Amygdala (tissue), 56 donors: ENCODE measurements at regions not wholly inside any gene's neighbourhood (a gene's known extent, or its start where the extent isn't known, plus 50 kb on each side); places are given as distances from the start of the nearest gene placed in this dataset.
"Not testable (repeated sequence)": the region's sequence is repeated elsewhere in the genome, so short reads cannot be mapped to it uniquely, and the experiment has no call there.

Source experiments
- DNase-seq, 56 donors: peaks; one replicate each; lab custom pipeline; 2025; lab: John Stamatoyannopoulos, UW

GRCh38 chr3:89533275-89533674 is 425.9 kb downstream of the EPHA3 start:
- DNase-seq, result no peak

- not testable (repeated sequence) for DNase-seq
Observed at GRCh38 chr3:89554587-89554986, 447.2 kb downstream of the EPHA3 start.

GRCh38 chr3:89558711-89559110 is 451.3 kb downstream of the EPHA3 start:
- no peak for DNase-seq

GRCh38 chr3:89560568-89560967 is 453.1 kb downstream of the EPHA3 start:
- no peak for DNase-seq

DNA sequence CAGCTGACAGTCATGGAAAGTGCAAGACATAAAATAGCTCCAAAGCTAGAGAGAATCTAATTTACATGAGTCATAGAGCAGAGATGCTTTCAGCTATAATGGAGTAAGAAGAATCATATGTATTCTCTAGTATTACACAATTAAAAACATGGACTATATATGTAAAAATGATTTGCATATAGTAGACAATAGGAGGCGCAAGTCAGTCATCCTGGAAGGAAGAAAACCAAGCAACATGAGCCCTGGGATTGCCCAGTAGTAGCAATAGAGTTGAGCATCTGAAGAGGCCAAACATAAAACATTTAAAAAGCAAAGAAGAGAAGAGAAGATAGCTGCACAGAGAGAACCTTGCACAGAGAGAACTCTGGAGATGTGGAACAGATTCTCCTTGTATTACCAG is 455.0 kb downstream of the EPHA3 start:
- DNase-seq, result no peak

GRCh38 chr3:89565098-89565497 is 457.7 kb downstream of the EPHA3 start:
- no peak for DNase-seq

GRCh38 chr3:89570465-89570864 is 463.0 kb downstream of the EPHA3 start:
- DNase-seq, result peak in 2 of 56 donors; percentile 1 to 3

GRCh38 chr3:89571298-89571697 is 463.9 kb downstream of the EPHA3 start:
- DNase-seq, result peak in 4 of 56 donors; percentile 5 to 15 (median 14)

- peak in 5 of 56 donors; percentile 2 to 15 (median 4) for DNase-seq
Observed at GRCh38 chr3:89571707-89572106, 464.3 kb downstream of the EPHA3 start.

GRCh38 chr3:89572261-89572660 is 464.8 kb downstream of the EPHA3 start:
- DNase-seq, result no peak

GRCh38 chr3:89576417-89576816 is 469.0 kb downstream of the EPHA3 start:
- no peak for DNase-seq

DNA sequence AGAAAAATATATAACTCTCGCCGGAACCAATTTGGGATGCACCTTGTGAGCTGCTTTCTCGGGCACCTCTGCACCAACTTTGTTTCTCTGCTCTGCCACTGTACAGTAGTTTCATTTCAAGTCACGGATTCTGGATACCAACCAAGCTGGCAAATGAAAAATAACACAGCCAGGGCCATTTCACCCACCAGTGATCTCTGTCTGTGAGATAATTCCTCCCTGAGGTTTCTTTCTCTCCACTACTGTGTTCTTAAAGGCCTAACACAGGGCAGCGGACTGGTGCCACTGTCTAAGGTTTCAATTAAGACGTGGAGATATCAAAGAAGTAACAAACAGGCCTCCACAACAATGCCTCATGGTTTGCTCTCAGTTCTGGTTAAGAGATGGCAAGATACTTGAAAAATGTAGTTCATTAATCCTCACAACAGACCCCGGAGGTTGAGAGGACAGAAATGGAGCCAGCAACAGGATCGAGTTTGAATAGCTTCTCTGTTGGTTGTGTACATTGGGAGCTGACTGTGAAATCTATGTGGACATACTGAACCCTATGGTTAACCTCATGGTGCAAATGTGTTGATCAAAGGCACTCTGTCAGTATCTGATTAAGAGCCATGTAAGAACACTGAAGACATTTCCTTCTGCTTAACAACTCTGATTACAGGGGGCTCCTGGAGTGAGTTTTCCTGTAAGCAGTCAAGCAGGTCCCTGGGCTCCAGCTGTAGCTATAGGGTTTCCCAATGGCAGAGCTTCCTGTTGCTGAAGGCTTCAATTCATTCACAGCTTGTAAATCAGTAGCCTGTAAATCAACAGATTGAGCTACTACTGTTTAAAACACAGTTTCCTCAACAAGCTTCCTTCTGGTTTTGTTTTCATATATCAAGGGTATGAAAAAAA is 470.5 kb downstream of the EPHA3 start:
- DNase-seq, result no peak

- no peak for DNase-seq
Observed at GRCh38 chr3:89580859-89581258, 473.4 kb downstream of the EPHA3 start.

- DNase-seq, result no peak
Observed at GRCh38 chr3:89584398-89584797, 477.0 kb downstream of the EPHA3 start.

GRCh38 chr3:89586256-89586655 is 478.8 kb downstream of the EPHA3 start:
- no peak for DNase-seq

GRCh38 chr3:89586676-89587075 is 479.3 kb downstream of the EPHA3 start:
- no peak for DNase-seq

DNA sequence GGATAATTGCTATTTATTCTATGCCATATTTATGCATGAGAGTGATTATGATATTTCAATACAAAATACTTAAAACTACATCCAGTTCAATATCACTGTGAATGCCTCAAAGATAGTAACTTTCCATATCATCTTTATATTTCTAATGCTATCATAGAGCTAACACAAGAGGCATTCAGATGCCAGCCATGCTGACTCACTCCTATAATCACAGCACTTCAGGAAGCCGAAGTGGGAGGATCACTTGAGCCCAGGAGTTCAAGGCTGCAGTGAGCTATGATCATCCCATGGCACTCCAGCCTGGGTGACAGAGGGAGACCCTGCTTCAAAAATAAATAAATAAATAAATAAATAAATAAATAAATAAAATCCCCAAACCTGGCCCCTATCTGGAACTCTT is 498.7 kb downstream of the EPHA3 start:
- DNase-seq, result no peak

GRCh38 chr3:89612027-89612426 is 504.6 kb downstream of the EPHA3 start:
- no peak for DNase-seq

DNA sequence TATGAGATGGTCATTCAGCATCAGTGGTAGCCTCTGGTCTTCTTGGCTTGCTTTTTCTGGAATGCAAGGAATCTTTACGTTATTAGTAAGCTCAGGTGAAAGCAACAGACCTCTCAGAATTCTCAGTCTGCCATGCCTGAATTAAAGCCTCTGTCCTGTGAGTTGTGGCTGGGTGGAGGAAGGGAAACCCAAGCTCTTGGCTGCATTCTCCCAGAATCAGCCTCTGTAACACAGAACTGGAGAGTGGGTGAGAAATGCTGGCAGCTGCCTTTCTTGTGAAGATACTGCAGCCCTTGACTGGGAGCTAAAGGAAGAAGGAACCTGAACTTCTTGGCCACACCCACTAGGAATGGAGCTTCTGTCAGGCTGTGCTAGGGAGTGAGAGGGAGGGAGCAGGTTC is 505.8 kb downstream of the EPHA3 start:
- no peak for DNase-seq

DNA sequence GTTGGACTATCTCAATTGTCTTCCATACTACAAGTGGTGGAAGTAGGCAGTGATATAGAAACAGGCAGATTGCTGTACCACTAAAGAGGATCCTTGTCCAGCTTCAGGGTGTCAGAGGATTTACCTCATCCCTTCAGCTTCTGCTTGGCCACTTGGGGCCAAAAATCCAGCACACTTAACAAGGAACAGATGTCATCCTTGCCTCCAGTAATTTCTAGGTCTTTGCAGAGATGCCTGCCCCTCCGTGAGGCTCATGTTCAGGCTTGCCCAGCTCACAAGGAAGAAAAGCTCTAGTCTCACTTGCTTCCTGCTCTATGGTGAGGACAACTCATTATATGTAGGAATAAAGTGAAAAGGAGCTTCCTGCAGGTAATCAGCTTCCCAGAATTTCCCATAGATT is 510.3 kb downstream of the EPHA3 start:
- DNase-seq, result no peak

DNA sequence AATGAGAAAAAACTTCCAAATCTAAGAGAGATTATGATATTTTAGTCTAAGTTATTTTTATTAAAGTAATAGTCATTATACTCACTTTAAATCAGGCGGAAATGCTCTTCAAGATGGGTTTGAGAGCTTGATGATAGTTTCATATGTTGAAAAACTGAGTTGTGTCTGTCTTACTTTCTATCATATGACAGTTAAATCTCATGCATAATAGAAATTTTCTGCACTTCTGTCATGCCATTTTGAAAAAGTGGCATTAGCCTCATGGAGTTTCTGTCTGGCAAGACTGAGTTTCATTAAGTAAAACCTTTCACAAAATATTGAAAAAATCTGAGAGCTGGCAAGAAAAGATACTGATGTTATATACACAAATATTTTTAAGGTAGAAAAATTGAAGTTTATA is 511.8 kb downstream of the EPHA3 start:
- no peak for DNase-seq

GRCh38 chr3:89622063-89622700 is 514.8 kb downstream of the EPHA3 start:
- no peak for DNase-seq
